ENCODE measurements at regions not wholly inside any gene's neighbourhood (a gene's known extent, or its start where the extent isn't known, plus 50 kb on each side); places are given as distances from the start of the nearest gene placed in this dataset.

DNA sequence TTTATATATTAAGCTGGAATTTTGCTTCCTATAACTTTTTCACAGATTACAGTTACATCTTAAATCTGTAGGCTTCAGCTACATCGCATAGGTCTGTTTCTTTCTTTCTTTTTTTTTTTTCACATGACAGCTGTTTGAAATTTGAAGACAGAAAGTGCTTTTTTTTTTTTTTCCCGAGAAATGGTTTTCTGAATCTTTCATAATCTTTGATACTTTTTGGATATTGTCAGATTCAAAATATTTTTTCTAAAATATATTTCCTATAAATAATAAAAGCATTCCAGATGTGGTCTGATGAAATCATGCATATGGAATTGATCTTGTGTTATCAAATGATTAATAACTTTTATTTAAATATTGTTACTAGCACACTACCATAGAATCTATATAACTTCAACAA is 212.2 kb downstream of the TAF11L14 start:
- Histone ChIP-seq H3K4ac (ENCODE audit: low read depth, low read length) (no peak overlapping the region), H3K18ac (ENCODE audit: low read length) (no peak overlapping the region), H3K27me3 (ENCODE audit: insufficient read depth, low read length, poor library complexity) (no peaks in the 10 kb centered on the region), H3K27ac (ENCODE audit: low read depth, low read length) (no peak overlapping the region), H2BK5ac (ENCODE audit: low read length) (no peak overlapping the region), H3K4me1 (ENCODE audit: control insufficient read depth, low read depth, low read length) (no peaks in the 10 kb centered on the region), H3K79me1 (ENCODE audit: low read length) (no peaks in the 10 kb centered on the region), H3K9ac (ENCODE audit: low read length) (no peak overlapping the region), H3K23ac (ENCODE audit: low read length) (no peak overlapping the region), H4K5ac (ENCODE audit: low read length) (no peak overlapping the region), H2AK5ac (ENCODE audit: low read length) (no peak overlapping the region), H3K79me2 (ENCODE audit: control insufficient read depth, insufficient read depth, low read length) (no peaks in the 10 kb centered on the region), H3K4me2 (ENCODE audit: low read length) (no peak overlapping the region), H2BK120ac (ENCODE audit: low read depth, low read length) (no peak overlapping the region), H3K4me3 (ENCODE audit: low read length) (no peak overlapping the region), H3K36me3 (ENCODE audit: control insufficient read depth, insufficient read depth, low read length) (no peaks in the 10 kb centered on the region), H4K8ac (ENCODE audit: low read depth, low read length) (no peak overlapping the region), H2BK15ac (replicated peaks; ENCODE audit: low read depth) (no peak overlapping the region), H3K56ac (ENCODE audit: low read length) (no peak overlapping the region)
- no CpG with 5 or more reads among the region's 2 CpGs for WGBS (ENCODE audit: extremely low coverage, insufficient coverage, low lambda C conversion rate)
- DNase-seq, result no peak

DNA sequence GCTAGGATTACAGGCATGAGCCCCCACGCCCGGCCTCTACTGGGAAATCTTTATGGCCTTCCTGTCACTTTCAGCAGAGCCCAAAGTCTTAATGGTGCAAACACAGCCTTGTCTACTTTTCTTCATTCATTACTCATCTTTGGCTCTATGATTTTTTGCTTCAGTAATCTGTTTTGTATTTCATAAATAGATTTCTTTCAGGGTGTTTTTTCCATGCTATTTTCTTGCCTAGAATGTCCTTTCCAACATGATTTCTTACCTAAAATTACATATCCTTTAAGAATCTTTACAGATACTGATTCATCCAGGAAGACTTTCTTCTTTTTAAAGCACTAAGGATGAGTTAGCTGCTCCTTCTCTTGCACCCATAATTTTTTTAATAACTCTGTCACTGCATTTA is 213.0 kb downstream of the TAF11L14 start:
- no peak overlapping the region for H3K27ac ChIP-seq (ENCODE audit: low read depth, low read length)
- no peaks in the 10 kb centered on the region for H3K27me3 ChIP-seq (ENCODE audit: insufficient read depth, low read length, poor library complexity)
- no peak overlapping the region for H3K4me3 ChIP-seq (ENCODE audit: low read length)
- H2BK120ac ChIP-seq (ENCODE audit: low read depth, low read length), result no peak overlapping the region
- H2AK5ac ChIP-seq (ENCODE audit: low read length), result no peak overlapping the region
- H3K79me2 ChIP-seq (ENCODE audit: control insufficient read depth, insufficient read depth, low read length), result no peaks in the 10 kb centered on the region
- H3K56ac ChIP-seq (ENCODE audit: low read length), result no peak overlapping the region
- no peak overlapping the region for H3K9ac ChIP-seq (ENCODE audit: low read length)
- no peaks in the 10 kb centered on the region for H3K4me1 ChIP-seq (ENCODE audit: control insufficient read depth, low read depth, low read length)
- H3K36me3 ChIP-seq (ENCODE audit: control insufficient read depth, insufficient read depth, low read length), result no peaks in the 10 kb centered on the region
- H3K79me1 ChIP-seq (ENCODE audit: low read length), result no peaks in the 10 kb centered on the region
- H3K4ac ChIP-seq (ENCODE audit: low read depth, low read length), result no peak overlapping the region
- H4K8ac ChIP-seq (ENCODE audit: low read depth, low read length), result no peak overlapping the region
- no peak overlapping the region for H4K5ac ChIP-seq (ENCODE audit: low read length)
- H3K4me2 ChIP-seq (ENCODE audit: low read length), result no peak overlapping the region
- no peak for DNase-seq
- no peak overlapping the region for H2BK15ac ChIP-seq (replicated peaks; ENCODE audit: low read depth)
- H2BK5ac ChIP-seq (ENCODE audit: low read length), result no peak overlapping the region
- no peak overlapping the region for H3K23ac ChIP-seq (ENCODE audit: low read length)
- H3K18ac ChIP-seq (ENCODE audit: low read length), result no peak overlapping the region
- WGBS (ENCODE audit: extremely low coverage, insufficient coverage, low lambda C conversion rate), result no CpG with 5 or more reads among the region's 2 CpGs

- no peak overlapping the region for H3K4me3 ChIP-seq (ENCODE audit: low read length)
- no peak overlapping the region for H3K4me2 ChIP-seq (ENCODE audit: low read length)
- H3K27ac ChIP-seq (ENCODE audit: low read depth, low read length), result no peak overlapping the region
- H3K79me2 ChIP-seq (ENCODE audit: control insufficient read depth, insufficient read depth, low read length), result no peaks in the 10 kb centered on the region
- no peak overlapping the region for H2AK5ac ChIP-seq (ENCODE audit: low read length)
- no peak for DNase-seq
- H3K18ac ChIP-seq (ENCODE audit: low read length), result no peak overlapping the region
- H4K8ac ChIP-seq (ENCODE audit: low read depth, low read length), result no peak overlapping the region
- no peak overlapping the region for H4K5ac ChIP-seq (ENCODE audit: low read length)
- H3K23ac ChIP-seq (ENCODE audit: low read length), result no peak overlapping the region
- no peaks in the 10 kb centered on the region for H3K79me1 ChIP-seq (ENCODE audit: low read length)
- H3K4me1 ChIP-seq (ENCODE audit: control insufficient read depth, low read depth, low read length), result no peaks in the 10 kb centered on the region
- no peak overlapping the region for H3K4ac ChIP-seq (ENCODE audit: low read depth, low read length)
- no peak overlapping the region for H2BK120ac ChIP-seq (ENCODE audit: low read depth, low read length)
- no peak overlapping the region for H2BK5ac ChIP-seq (ENCODE audit: low read length)
- H3K36me3 ChIP-seq (ENCODE audit: control insufficient read depth, insufficient read depth, low read length), result no peaks in the 10 kb centered on the region
- H2BK15ac ChIP-seq (replicated peaks; ENCODE audit: low read depth), result no peak overlapping the region
- H3K9ac ChIP-seq (ENCODE audit: low read length), result no peak overlapping the region
- H3K56ac ChIP-seq (ENCODE audit: low read length), result no peak overlapping the region
- H3K27me3 ChIP-seq (ENCODE audit: insufficient read depth, low read length, poor library complexity), result no peaks in the 10 kb centered on the region
Measured at GRCh38 chr5:17852111-17852510, 217.9 kb downstream of the TAF11L14 start.

- no CpG with 5 or more reads among the region's 3 CpGs for WGBS (ENCODE audit: extremely low coverage, insufficient coverage, low lambda C conversion rate)
- H3K79me1 ChIP-seq (ENCODE audit: low read length), result no peaks in the 10 kb centered on the region
- no peaks in the 10 kb centered on the region for H3K27me3 ChIP-seq (ENCODE audit: insufficient read depth, low read length, poor library complexity)
- H3K4me1 ChIP-seq (ENCODE audit: control insufficient read depth, low read depth, low read length), result no peaks in the 10 kb centered on the region
- H3K4ac ChIP-seq (ENCODE audit: low read depth, low read length), result no peak overlapping the region
- H3K4me2 ChIP-seq (ENCODE audit: low read length), result no peak overlapping the region
- H2BK5ac ChIP-seq (ENCODE audit: low read length), result no peak overlapping the region
- H4K8ac ChIP-seq (ENCODE audit: low read depth, low read length), result no peak overlapping the region
- H3K4me3 ChIP-seq (ENCODE audit: low read length), result no peak overlapping the region
- no peaks in the 10 kb centered on the region for H3K79me2 ChIP-seq (ENCODE audit: control insufficient read depth, insufficient read depth, low read length)
- H3K18ac ChIP-seq (ENCODE audit: low read length), result no peak overlapping the region
- H3K23ac ChIP-seq (ENCODE audit: low read length), result no peak overlapping the region
- H3K56ac ChIP-seq (ENCODE audit: low read length), result no peak overlapping the region
- no peak overlapping the region for H3K27ac ChIP-seq (ENCODE audit: low read depth, low read length)
- no peak overlapping the region for H4K5ac ChIP-seq (ENCODE audit: low read length)
- H2BK120ac ChIP-seq (ENCODE audit: low read depth, low read length), result no peak overlapping the region
- no peaks in the 10 kb centered on the region for H3K36me3 ChIP-seq (ENCODE audit: control insufficient read depth, insufficient read depth, low read length)
- no peak overlapping the region for H3K9ac ChIP-seq (ENCODE audit: low read length)
- H2BK15ac ChIP-seq (replicated peaks; ENCODE audit: low read depth), result no peak overlapping the region
- no peak for DNase-seq
- no peak overlapping the region for H2AK5ac ChIP-seq (ENCODE audit: low read length)
Measured at GRCh38 chr5:17852740-17853139, 218.5 kb downstream of the TAF11L14 start.

GRCh38 chr5:17854901-17855300 is 220.6 kb downstream of the TAF11L14 start:
- Histone ChIP-seq H3K4ac (ENCODE audit: low read depth, low read length) (no peak overlapping the region), H2BK5ac (ENCODE audit: low read length) (no peak overlapping the region), H4K8ac (ENCODE audit: low read depth, low read length) (no peak overlapping the region)

GRCh38 chr5:17860660-17861315 is 226.5 kb downstream of the TAF11L14 start:
- no peak overlapping the region for H2BK5ac ChIP-seq (ENCODE audit: low read length)
- no peak for DNase-seq
- no peak overlapping the region for H3K23ac ChIP-seq (ENCODE audit: low read length)
- H3K4me3 ChIP-seq (ENCODE audit: low read length), result no peak overlapping the region
- no CpG with 5 or more reads among the region's 2 CpGs for WGBS (ENCODE audit: extremely low coverage, insufficient coverage, low lambda C conversion rate)
- no peaks in the 10 kb centered on the region for H3K79me1 ChIP-seq (ENCODE audit: low read length)
- H3K18ac ChIP-seq (ENCODE audit: low read length), result no peak overlapping the region
- H4K8ac ChIP-seq (ENCODE audit: low read depth, low read length), result no peak overlapping the region
- no peak overlapping the region for H3K27ac ChIP-seq (ENCODE audit: low read depth, low read length)
- no peak overlapping the region for H3K4ac ChIP-seq (ENCODE audit: low read depth, low read length)
- no peaks in the 10 kb centered on the region for H3K79me2 ChIP-seq (ENCODE audit: control insufficient read depth, insufficient read depth, low read length)
- no peak overlapping the region for H2BK15ac ChIP-seq (replicated peaks; ENCODE audit: low read depth)
- no peak overlapping the region for H3K9ac ChIP-seq (ENCODE audit: low read length)
- no peak overlapping the region for H3K4me2 ChIP-seq (ENCODE audit: low read length)
- no peaks in the 10 kb centered on the region for H3K36me3 ChIP-seq (ENCODE audit: control insufficient read depth, insufficient read depth, low read length)
- no peak overlapping the region for H4K5ac ChIP-seq (ENCODE audit: low read length)
- no peaks in the 10 kb centered on the region for H3K27me3 ChIP-seq (ENCODE audit: insufficient read depth, low read length, poor library complexity)
- H2AK5ac ChIP-seq (ENCODE audit: low read length), result no peak overlapping the region
- no peaks in the 10 kb centered on the region for H3K4me1 ChIP-seq (ENCODE audit: control insufficient read depth, low read depth, low read length)
- no peak overlapping the region for H3K56ac ChIP-seq (ENCODE audit: low read length)
- no peak overlapping the region for H2BK120ac ChIP-seq (ENCODE audit: low read depth, low read length)

More at GRCh38 chr5:17854901-17855300, 220.6 kb downstream of the TAF11L14 start:
- H3K27me3 ChIP-seq (ENCODE audit: insufficient read depth, low read length, poor library complexity), result no peaks in the 10 kb centered on the region
- no peaks in the 10 kb centered on the region for H3K79me2 ChIP-seq (ENCODE audit: control insufficient read depth, insufficient read depth, low read length)
- H3K23ac ChIP-seq (ENCODE audit: low read length), result no peak overlapping the region
- no peaks in the 10 kb centered on the region for H3K36me3 ChIP-seq (ENCODE audit: control insufficient read depth, insufficient read depth, low read length)
- H3K9ac ChIP-seq (ENCODE audit: low read length), result no peak overlapping the region
- H3K27ac ChIP-seq (ENCODE audit: low read depth, low read length), result no peak overlapping the region
- no peak overlapping the region for H3K56ac ChIP-seq (ENCODE audit: low read length)
- no peak overlapping the region for H3K18ac ChIP-seq (ENCODE audit: low read length)
- no peak for DNase-seq
- no peak overlapping the region for H3K4me2 ChIP-seq (ENCODE audit: low read length)
- H4K5ac ChIP-seq (ENCODE audit: low read length), result no peak overlapping the region
- H2AK5ac ChIP-seq (ENCODE audit: low read length), result no peak overlapping the region
- no peak overlapping the region for H2BK15ac ChIP-seq (replicated peaks; ENCODE audit: low read depth)
- no peak overlapping the region for H2BK120ac ChIP-seq (ENCODE audit: low read depth, low read length)
- H3K79me1 ChIP-seq (ENCODE audit: low read length), result no peaks in the 10 kb centered on the region
- no peak overlapping the region for H3K4me3 ChIP-seq (ENCODE audit: low read length)
- no peaks in the 10 kb centered on the region for H3K4me1 ChIP-seq (ENCODE audit: control insufficient read depth, low read depth, low read length)
